Right kidney (tissue), 1 donor: ENCODE measurements at regions not wholly inside any gene's neighbourhood (a gene's known extent, or its start where the extent isn't known, plus 50 kb on each side); places are given as distances from the start of the nearest gene placed in this dataset.

Experiments
- DNase-seq: peaks from one replicate; pipeline ENCODE4 v3.0.0-alpha.2; 2016

- no peak for DNase-seq
These were observed 127.8 kb downstream of the EMX2 start for GRCh38 chr10:117670116-117670904.

- no peak for DNase-seq
These were observed 130.9 kb downstream of the EMX2 start for GRCh38 chr10:117673230-117674010.

- no peak for DNase-seq
These were observed 131.7 kb downstream of the EMX2 start for GRCh38 chr10:117674201-117674600.

GRCh38 chr10:117674646-117675045 lies 132.1 kb downstream of the EMX2 start:
- no peak for DNase-seq

GRCh38 chr10:117675514-117676055 lies 133.0 kb downstream of the EMX2 start:
- no peak for DNase-seq

GRCh38 chr10:117677239-117677638 lies 134.7 kb downstream of the EMX2 start:
- no peak for DNase-seq

- no peak for DNase-seq
These were observed 135.4 kb downstream of the EMX2 start for GRCh38 chr10:117677890-117678500.

GRCh38 chr10:117680601-117681000 lies 138.1 kb downstream of the EMX2 start:
- peak; percentile 39 for DNase-seq

GRCh38 chr10:117681104-117681503 lies 138.6 kb downstream of the EMX2 start:
- DNase-seq, result no peak

GRCh38 chr10:117684046-117684610 lies 141.6 kb downstream of the EMX2 start:
- DNase-seq, result no peak

GRCh38 chr10:117684672-117685211 lies 142.2 kb downstream of the EMX2 start:
- peak; percentile 57 for DNase-seq

GRCh38 chr10:117685431-117685830 lies 142.9 kb downstream of the EMX2 start:
- DNase-seq, result no peak

GRCh38 chr10:117686606-117687005 lies 144.1 kb downstream of the EMX2 start:
- DNase-seq, result no peak

- DNase-seq, result no peak
These were observed 145.8 kb downstream of the EMX2 start for GRCh38 chr10:117688358-117688757.

- DNase-seq, result no peak
These were observed 147.0 kb downstream of the EMX2 start for GRCh38 chr10:117689566-117689965.

GRCh38 chr10:117690359-117690758 lies 147.8 kb downstream of the EMX2 start:
- DNase-seq, result no peak

GRCh38 chr10:117694190-117694589 lies 151.6 kb downstream of the EMX2 start:
- DNase-seq, result no peak

- DNase-seq, result no peak
These were observed 154.9 kb downstream of the EMX2 start for GRCh38 chr10:117697402-117697801.

GRCh38 chr10:117698809-117699208 lies 156.3 kb downstream of the EMX2 start:
- DNase-seq, result no peak

- DNase-seq, result no peak
These were observed 157.0 kb downstream of the EMX2 start for GRCh38 chr10:117699436-117700075.

- no peak for DNase-seq
These were observed 167.7 kb downstream of the EMX2 start for GRCh38 chr10:117710181-117710798.
